GM12892 (cell line): ENCODE measurements at regions not wholly inside any gene's neighbourhood (a gene's known extent, or its start where the extent isn't known, plus 50 kb on each side); places are given as distances from the start of the nearest gene placed in this dataset.

Experiments
- DNase-seq: peaks from one replicate; pipeline ENCODE4 v3.0.0; 2011; ENCODE audit not compliant: insufficient read length
- FAIRE-seq: peaks from 2 replicates; lab custom pipeline; 2011; peaks lifted over from hg19 to GRCh38; lab: Jason Lieb, UNC
- POLR2A ChIP-seq: IDR thresholded peaks from 2 replicates; pipeline ENCODE4 v1.6.1; 2011; ENCODE audit warnings: low read depth, low read length, control low read depth
- POLR2AphosphoS5 ChIP-seq: IDR thresholded peaks from 2 replicates; pipeline ENCODE4 v1.6.1; 2011; ENCODE audit warnings: low read depth, low read length, control low read depth
- TAF1 ChIP-seq: IDR thresholded peaks from 2 replicates; pipeline ENCODE4 v1.6.1; 2011; ENCODE audit warnings: low read depth, mild to moderate bottlenecking, control low read depth, low read length, borderline replicate concordance

GRCh38 chr2:41544709-41545108 lies 503.1 kb upstream of the PKDCC start:
- DNase-seq (no peak), FAIRE-seq (no peak)
- TF ChIP-seq TAF1 (no peak), POLR2A (no peak), POLR2AphosphoS5 (no peak)

- FAIRE-seq = no peak
- no peak for TF ChIP-seq TAF1
- DNase-seq = no peak
Measured at GRCh38 chr2:41546031-41546430, 501.8 kb upstream of the PKDCC start.

- no peak for FAIRE-seq
- TF ChIP-seq TAF1 = no peak
- TF ChIP-seq POLR2AphosphoS5 = no peak
- no peak for TF ChIP-seq POLR2A
- no peak for DNase-seq
Measured at GRCh38 chr2:41568648-41569047, 479.2 kb upstream of the PKDCC start.

GRCh38 chr2:41572154-41572553 lies 475.7 kb upstream of the PKDCC start:
- TF ChIP-seq POLR2AphosphoS5 (no peak), POLR2A (no peak), TAF1 (no peak)
- DNase-seq (no peak), FAIRE-seq (no peak)

- no peak for FAIRE-seq
- TF ChIP-seq POLR2A (no peak), POLR2AphosphoS5 (no peak), TAF1 (no peak)
- no peak for DNase-seq
Measured at GRCh38 chr2:41576423-41576822, 471.4 kb upstream of the PKDCC start.

- TF ChIP-seq POLR2A (no peak), TAF1 (no peak), POLR2AphosphoS5 (no peak)
- FAIRE-seq (no peak), DNase-seq (no peak)
Measured at GRCh38 chr2:41579806-41580205, 468.0 kb upstream of the PKDCC start.

- TF ChIP-seq POLR2AphosphoS5 (no peak), TAF1 (no peak), POLR2A (no peak)
- FAIRE-seq (no peak), DNase-seq (no peak)
Measured at GRCh38 chr2:41580806-41581205, 467.0 kb upstream of the PKDCC start.

GRCh38 chr2:41595240-41595639 lies 452.6 kb upstream of the PKDCC start:
- DNase-seq (no peak), FAIRE-seq (no peak)

GRCh38 chr2:41597680-41598079 lies 450.1 kb upstream of the PKDCC start:
- TF ChIP-seq POLR2A (no peak), POLR2AphosphoS5 (no peak)
- DNase-seq (no peak), FAIRE-seq (no peak)

More at GRCh38 chr2:41595240-41595639, 452.6 kb upstream of the PKDCC start:
- no peak for TF ChIP-seq POLR2A
- TF ChIP-seq POLR2AphosphoS5 = no peak
- TF ChIP-seq TAF1 = no peak

- no peak for TF ChIP-seq POLR2A
- TF ChIP-seq TAF1 = no peak
- TF ChIP-seq POLR2AphosphoS5 = no peak
- FAIRE-seq (no peak), DNase-seq (no peak)
Measured at GRCh38 chr2:41598161-41598894, 449.5 kb upstream of the PKDCC start.

GRCh38 chr2:41600460-41600859 lies 447.4 kb upstream of the PKDCC start:
- no peak for FAIRE-seq
- TF ChIP-seq POLR2A (no peak), POLR2AphosphoS5 (no peak), TAF1 (no peak)

GRCh38 chr2:41602341-41602740 lies 445.5 kb upstream of the PKDCC start:
- DNase-seq (no peak), FAIRE-seq (no peak)

More at GRCh38 chr2:41600460-41600859, 447.4 kb upstream of the PKDCC start:
- DNase-seq = no peak

More at GRCh38 chr2:41602341-41602740, 445.5 kb upstream of the PKDCC start:
- no peak for TF ChIP-seq POLR2A
- TF ChIP-seq TAF1 = no peak
- TF ChIP-seq POLR2AphosphoS5 = no peak
